Upper lobe of left lung (tissue), 6 donors: ENCODE measurements at regions not wholly inside any gene's neighbourhood (a gene's known extent, or its start where the extent isn't known, plus 50 kb on each side); places are given as distances from the start of the nearest gene placed in this dataset.

ENCODE experiments used
- ATAC-seq, 2 donors: fragments of 200-7000 bp; cut with Tn5 transposase; one replicate each; pipeline ENCODE4 v1.9.1; 2022; ENCODE audit warnings: mild to moderate bottlenecking in 2 of 2, moderate library complexity in 2 of 2; ENCODE audit not compliant: low FRiP score in 2 of 2
- DNase-seq, 2 donors: peaks; one replicate each; pipeline ENCODE4 v3.0.0-alpha.2; 2019 to 2020
- H3K27ac ChIP-seq, 4 donors: fragments of 200-600 bp; sonication (generic); one replicate each; pipeline ENCODE4 v1.5.1; 2016 to 2019
- H3K27me3 ChIP-seq, 4 donors: fragments of 200-600 bp; sonication (generic); one replicate each; pipeline ENCODE4 v1.5.1; 2017 to 2019
- H3K36me3 ChIP-seq, 4 donors: fragments of 200-600 bp; sonication (generic); one replicate each; pipeline ENCODE4 v1.5.1; 2016 to 2019
- H3K4me1 ChIP-seq, 4 donors: fragments of 200-600 bp; sonication (generic); one replicate each; pipeline ENCODE4 v1.5.1; 2018 to 2019
- H3K4me3 ChIP-seq, 4 donors: fragments of 200-600 bp; sonication (generic); one replicate each; pipeline ENCODE4 v1.5.1; 2017 to 2019; ENCODE audit warnings: mild to moderate bottlenecking in 2 of 4, moderate library complexity in 1 of 4
- H3K9me3 ChIP-seq, 4 donors: fragments of 200-600 bp; sonication (generic); one replicate each; pipeline ENCODE4 v1.5.1; 2018 to 2019
- CTCF ChIP-seq, 6 experiments: fragments of 450-650 bp in 4 of 6; fragments of 200-600 bp in 2 of 6; sonication (generic) in 2 of 6; IDR thresholded peaks; one replicate each; pipeline ENCODE4 v1.5.1; 2016 to 2019; ENCODE audit warnings: antibody characterized with exemption in 6 of 6
- EP300 ChIP-seq, 4 donors: sonication (generic); formaldehyde crosslinking; IDR thresholded peaks; one replicate each; pipeline ENCODE4 v1.5.1; 2017; ENCODE audit warnings: antibody characterized with exemption in 4 of 4, control low read depth in 2 of 4
- POLR2A ChIP-seq, 4 donors: fragments of 450-650 bp; IDR thresholded peaks; one replicate each; pipeline ENCODE4 v1.5.1; 2016 to 2017; ENCODE audit warnings: antibody characterized with exemption in 4 of 4, mild to moderate bottlenecking in 2 of 4
- POLR2AphosphoS5 ChIP-seq, 2 donors: sonication (generic); formaldehyde crosslinking; IDR thresholded peaks; one replicate each; pipeline ENCODE4 v1.5.1; 2017; ENCODE audit warnings: antibody characterized with exemption in 2 of 2
- WGBS, 2 donors: methylation state at CpG; one replicate each; pipeline ENCODE4 v1.1.5; 2017 to 2018; 5-methylcytosine and 5-hydroxymethylcytosine counted together
- donor health status: DM: no; HTN: no; CAD: no; lungs with moderate emphysema.
- donor health status: DM: no; HTN: yes; CAD: no; lungs with severe emphysema.

GRCh38 chr6:84464471-84464870 lies 237.0 kb upstream of the CEP162 start:
- 75 to 84% methylated on average over 2 of the region's 2 CpGs for WGBS, 2 donors
- H3K27me3 ChIP-seq, result no peaks in the 10 kb centered on the region

GRCh38 chr6:84462698-84463097 lies 235.3 kb upstream of the CEP162 start:
- no peak for TF ChIP-seq POLR2A (IDR thresholded peaks at IDR 0.05)
- TF ChIP-seq EP300 (IDR thresholded peaks at IDR 0.05), result no peak
- TF ChIP-seq CTCF (IDR thresholded peaks at IDR 0.05), result no peak
- no peak for TF ChIP-seq POLR2AphosphoS5 (IDR thresholded peaks at IDR 0.05)
- Histone ChIP-seq H3K9me3 (no peaks in the 10 kb centered on the region), H3K4me3 (no peak overlapping the region), H3K27me3 (no peaks in the 10 kb centered on the region), H3K4me1 (no peaks in the 10 kb centered on the region), H3K27ac (no peak overlapping the region), H3K36me3 (no peaks in the 10 kb centered on the region)
- DNase-seq (no peak), ATAC-seq (no peak)
- WGBS, 2 donors, result 82 to 85% methylated on average over 1 of the region's 1 CpG

More at GRCh38 chr6:84464471-84464870, 237.0 kb upstream of the CEP162 start:
- Histone ChIP-seq H3K27ac (no peak overlapping the region), H3K4me3 (no peak overlapping the region), H3K9me3 (no peaks in the 10 kb centered on the region), H3K36me3 (no peaks in the 10 kb centered on the region), H3K4me1 (no peaks in the 10 kb centered on the region)
- TF ChIP-seq EP300 (IDR thresholded peaks at IDR 0.05) (no peak), CTCF (IDR thresholded peaks at IDR 0.05) (no peak), POLR2A (IDR thresholded peaks at IDR 0.05) (no peak), POLR2AphosphoS5 (IDR thresholded peaks at IDR 0.05) (no peak)
- DNase-seq (no peak), ATAC-seq (no peak)

GRCh38 chr6:84461461-84461860 lies 234.0 kb upstream of the CEP162 start:
- WGBS, 2 donors, result 90 to 91% methylated on average over 4 of the region's 4 CpGs
- no peak for ATAC-seq
- TF ChIP-seq CTCF (IDR thresholded peaks at IDR 0.05) (no peak), POLR2AphosphoS5 (IDR thresholded peaks at IDR 0.05) (no peak), POLR2A (IDR thresholded peaks at IDR 0.05) (no peak), EP300 (IDR thresholded peaks at IDR 0.05) (no peak)

GRCh38 chr6:84460491-84460890 lies 233.0 kb upstream of the CEP162 start:
- Histone ChIP-seq H3K36me3 (no peaks in the 10 kb centered on the region), H3K27ac (no peak overlapping the region), H3K9me3 (no peaks in the 10 kb centered on the region), H3K4me3 (no peak overlapping the region), H3K4me1 (no peaks in the 10 kb centered on the region), H3K27me3 (no peaks in the 10 kb centered on the region)
- no peak for TF ChIP-seq POLR2AphosphoS5 (IDR thresholded peaks at IDR 0.05)
- no peak for TF ChIP-seq CTCF (IDR thresholded peaks at IDR 0.05)
- no peak for TF ChIP-seq POLR2A (IDR thresholded peaks at IDR 0.05)
- TF ChIP-seq EP300 (IDR thresholded peaks at IDR 0.05), result no peak
- ATAC-seq (no peak), DNase-seq (no peak)

More at GRCh38 chr6:84461461-84461860, 234.0 kb upstream of the CEP162 start:
- Histone ChIP-seq H3K9me3 (no peaks in the 10 kb centered on the region), H3K36me3 (no peaks in the 10 kb centered on the region), H3K4me1 (no peaks in the 10 kb centered on the region), H3K27ac (no peak overlapping the region), H3K4me3 (no peak overlapping the region), H3K27me3 (no peaks in the 10 kb centered on the region)
- no peak for DNase-seq

GRCh38 chr6:84459401-84459800 lies 232.0 kb upstream of the CEP162 start:
- 62 to 63% methylated on average over 3 of the region's 3 CpGs for WGBS, 2 donors
- H3K27me3 ChIP-seq, result no peaks in the 10 kb centered on the region
- no peak for ATAC-seq

More at GRCh38 chr6:84459401-84459800, 232.0 kb upstream of the CEP162 start:
- no peak overlapping the region for H3K27ac ChIP-seq
- H3K9me3 ChIP-seq, result no peaks in the 10 kb centered on the region
- H3K4me1 ChIP-seq, result no peaks in the 10 kb centered on the region
- no peaks in the 10 kb centered on the region for H3K36me3 ChIP-seq
- DNase-seq, result no peak
- H3K4me3 ChIP-seq, result no peak overlapping the region
- TF ChIP-seq CTCF (IDR thresholded peaks at IDR 0.05), result no peak
- no peak for TF ChIP-seq POLR2AphosphoS5 (IDR thresholded peaks at IDR 0.05)
- TF ChIP-seq POLR2A (IDR thresholded peaks at IDR 0.05), result no peak
- TF ChIP-seq EP300 (IDR thresholded peaks at IDR 0.05), result no peak
